NCI-H2171 treated with DMSO at 0.1 percent for 48 hours (cell line): ENCODE measurements at regions not wholly inside any gene's neighbourhood (a gene's known extent, or its start where the extent isn't known, plus 50 kb on each side); places are given as distances from the start of the nearest gene placed in this dataset.

ENCODE experiments used
- DNase-seq: peaks from one replicate; lab custom pipeline; 2025; lab: John Stamatoyannopoulos, UW

GRCh38 chr5:54676481-54677340, 159.2 kb downstream of the SNX18 start:
- DNase-seq, result no peak

GRCh38 chr5:54673523-54674225, 156.1 kb downstream of the SNX18 start:
- no peak for DNase-seq

- no peak for DNase-seq
Observed at GRCh38 chr5:54672871-54673270, 155.3 kb downstream of the SNX18 start.

- no peak for DNase-seq
Observed at GRCh38 chr5:54671681-54672080, 154.1 kb downstream of the SNX18 start.

- no peak for DNase-seq
Observed at GRCh38 chr5:54671111-54671531, 153.6 kb downstream of the SNX18 start.

GRCh38 chr5:54670281-54670680, 152.7 kb downstream of the SNX18 start:
- DNase-seq, result peak; percentile 98

- DNase-seq, result no peak
Observed at GRCh38 chr5:54669845-54670244, 152.3 kb downstream of the SNX18 start.

- peak; percentile 66 for DNase-seq
Observed at GRCh38 chr5:54669285-54669684, 151.7 kb downstream of the SNX18 start.

GRCh38 chr5:54668096-54668495, 150.5 kb downstream of the SNX18 start:
- DNase-seq, result no peak

GRCh38 chr5:54667136-54667535, 149.6 kb downstream of the SNX18 start:
- no peak for DNase-seq

GRCh38 chr5:54663866-54664265, 146.3 kb downstream of the SNX18 start:
- DNase-seq, result no peak

- DNase-seq, result no peak
Observed at GRCh38 chr5:54661111-54661510, 143.6 kb downstream of the SNX18 start.

GRCh38 chr5:54659700-54660131, 142.2 kb downstream of the SNX18 start:
- no peak for DNase-seq

- no peak for DNase-seq
Observed at GRCh38 chr5:54658010-54658409, 140.5 kb downstream of the SNX18 start.

- no peak for DNase-seq
Observed at GRCh38 chr5:54656261-54656728, 138.7 kb downstream of the SNX18 start.

- peak; percentile 50 for DNase-seq
Observed at GRCh38 chr5:54655761-54656160, 138.2 kb downstream of the SNX18 start.

- no peak for DNase-seq
Observed at GRCh38 chr5:54655266-54655665, 137.7 kb downstream of the SNX18 start.

GRCh38 chr5:54653956-54654614, 136.5 kb downstream of the SNX18 start:
- no peak for DNase-seq

GRCh38 chr5:54651482-54652076, 134.0 kb downstream of the SNX18 start:
- peak; percentile 87 for DNase-seq

GRCh38 chr5:54649041-54649504, 131.5 kb downstream of the SNX18 start:
- no peak for DNase-seq

GRCh38 chr5:54646356-54647101, 129.0 kb downstream of the SNX18 start:
- DNase-seq, result peak; percentile 73
